ENCODE measurements at regions not wholly inside any gene's neighbourhood (a gene's known extent, or its start where the extent isn't known, plus 50 kb on each side); places are given as distances from the start of the nearest gene placed in this dataset.

DNA sequence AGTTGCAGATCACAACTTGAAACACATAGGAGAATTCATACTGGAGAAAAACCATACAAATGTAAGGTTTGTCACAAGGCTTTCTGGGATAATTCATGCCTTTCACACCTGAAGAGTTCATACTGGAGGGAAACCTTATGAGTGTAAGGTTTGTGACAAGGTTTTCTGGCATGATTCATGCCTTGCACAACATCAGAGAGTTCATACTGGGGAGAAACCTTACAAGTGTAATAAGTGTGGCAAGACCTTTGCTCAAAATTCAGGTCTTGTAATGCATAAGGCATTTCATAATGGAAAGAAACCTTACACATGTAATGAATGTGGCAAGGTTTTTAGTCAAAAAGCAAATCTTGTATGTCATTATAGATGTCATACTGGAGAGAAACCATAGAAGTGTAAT is 58.8 kb upstream of the ENPEP start:
- ChIA-PET POLR2A (no interaction called here), CTCF (no interaction called here)
- Histone ChIP-seq H3K27me3 (ENCODE audit: control insufficient read depth, insufficient read depth, low read length) (no peaks in the 10 kb centered on the region), H3K27ac (ENCODE audit: low read length) (no peak overlapping the region), H3K36me3 (ENCODE audit: control insufficient read depth, insufficient read depth, low read length) (no peaks in the 10 kb centered on the region), H3K4me3 (ENCODE audit: low read depth in 2 of 2, low read length in 2 of 2) (no peak overlapping the region), H3K4me1 (ENCODE audit: control insufficient read depth, insufficient read depth, low read length) (no peaks in the 10 kb centered on the region), H3K9me3 (ENCODE audit: control insufficient read depth, insufficient read depth, low read depth, low read length) (no peaks in the 10 kb centered on the region)
- intact Hi-C loops (cut with micrococcal nuclease; ENCODE audit: unreplicated experiment) = no loop called here
- BruUV-seq (replicated peaks) = no TSS peak
- in situ Hi-C loops (cut with HindIII; ENCODE audit: low pct_unique_long_range_greater_than_20kb, low sequenced_read_pairs) = no loop called here
- ATAC-seq (no peak), DNase-seq (ENCODE audit: low read depth, low spot score) (no peak)
- TF ChIP-seq POLR2AphosphoS5 (IDR thresholded peaks at IDR 0.05; ENCODE audit: low read depth, low read length) (no peak), SIN3A (IDR thresholded peaks at IDR 0.05; ENCODE audit: borderline replicate concordance, insufficient read depth, low read depth, low read length) (no peak), TCF7L2 (IDR thresholded peaks at IDR 0.05; ENCODE audit: low read depth, low read length) (no peak)
- TF ChIP-seq, protein P1, sequence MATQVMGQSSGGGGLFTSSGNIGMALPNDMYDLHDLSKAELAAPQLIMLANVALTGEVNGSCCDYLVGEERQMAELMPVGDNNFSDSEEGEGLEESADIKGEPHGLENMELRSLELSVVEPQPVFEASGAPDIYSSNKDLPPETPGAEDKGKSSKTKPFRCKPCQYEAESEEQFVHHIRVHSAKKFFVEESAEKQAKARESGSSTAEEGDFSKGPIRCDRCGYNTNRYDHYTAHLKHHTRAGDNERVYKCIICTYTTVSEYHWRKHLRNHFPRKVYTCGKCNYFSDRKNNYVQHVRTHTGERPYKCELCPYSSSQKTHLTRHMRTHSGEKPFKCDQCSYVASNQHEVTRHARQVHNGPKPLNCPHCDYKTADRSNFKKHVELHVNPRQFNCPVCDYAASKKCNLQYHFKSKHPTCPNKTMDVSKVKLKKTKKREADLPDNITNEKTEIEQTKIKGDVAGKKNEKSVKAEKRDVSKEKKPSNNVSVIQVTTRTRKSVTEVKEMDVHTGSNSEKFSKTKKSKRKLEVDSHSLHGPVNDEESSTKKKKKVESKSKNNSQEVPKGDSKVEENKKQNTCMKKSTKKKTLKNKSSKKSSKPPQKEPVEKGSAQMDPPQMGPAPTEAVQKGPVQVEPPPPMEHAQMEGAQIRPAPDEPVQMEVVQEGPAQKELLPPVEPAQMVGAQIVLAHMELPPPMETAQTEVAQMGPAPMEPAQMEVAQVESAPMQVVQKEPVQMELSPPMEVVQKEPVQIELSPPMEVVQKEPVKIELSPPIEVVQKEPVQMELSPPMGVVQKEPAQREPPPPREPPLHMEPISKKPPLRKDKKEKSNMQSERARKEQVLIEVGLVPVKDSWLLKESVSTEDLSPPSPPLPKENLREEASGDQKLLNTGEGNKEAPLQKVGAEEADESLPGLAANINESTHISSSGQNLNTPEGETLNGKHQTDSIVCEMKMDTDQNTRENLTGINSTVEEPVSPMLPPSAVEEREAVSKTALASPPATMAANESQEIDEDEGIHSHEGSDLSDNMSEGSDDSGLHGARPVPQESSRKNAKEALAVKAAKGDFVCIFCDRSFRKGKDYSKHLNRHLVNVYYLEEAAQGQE (IDR thresholded peaks at IDR 0.05; ENCODE audit: insufficient read depth in 1 of 2, low read depth in 2 of 2, low read length in 1 of 2) = no peak
- TF ChIP-seq, protein P2, sequence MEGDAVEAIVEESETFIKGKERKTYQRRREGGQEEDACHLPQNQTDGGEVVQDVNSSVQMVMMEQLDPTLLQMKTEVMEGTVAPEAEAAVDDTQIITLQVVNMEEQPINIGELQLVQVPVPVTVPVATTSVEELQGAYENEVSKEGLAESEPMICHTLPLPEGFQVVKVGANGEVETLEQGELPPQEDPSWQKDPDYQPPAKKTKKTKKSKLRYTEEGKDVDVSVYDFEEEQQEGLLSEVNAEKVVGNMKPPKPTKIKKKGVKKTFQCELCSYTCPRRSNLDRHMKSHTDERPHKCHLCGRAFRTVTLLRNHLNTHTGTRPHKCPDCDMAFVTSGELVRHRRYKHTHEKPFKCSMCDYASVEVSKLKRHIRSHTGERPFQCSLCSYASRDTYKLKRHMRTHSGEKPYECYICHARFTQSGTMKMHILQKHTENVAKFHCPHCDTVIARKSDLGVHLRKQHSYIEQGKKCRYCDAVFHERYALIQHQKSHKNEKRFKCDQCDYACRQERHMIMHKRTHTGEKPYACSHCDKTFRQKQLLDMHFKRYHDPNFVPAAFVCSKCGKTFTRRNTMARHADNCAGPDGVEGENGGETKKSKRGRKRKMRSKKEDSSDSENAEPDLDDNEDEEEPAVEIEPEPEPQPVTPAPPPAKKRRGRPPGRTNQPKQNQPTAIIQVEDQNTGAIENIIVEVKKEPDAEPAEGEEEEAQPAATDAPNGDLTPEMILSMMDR (IDR thresholded peaks at IDR 0.05) = no peak

DNA sequence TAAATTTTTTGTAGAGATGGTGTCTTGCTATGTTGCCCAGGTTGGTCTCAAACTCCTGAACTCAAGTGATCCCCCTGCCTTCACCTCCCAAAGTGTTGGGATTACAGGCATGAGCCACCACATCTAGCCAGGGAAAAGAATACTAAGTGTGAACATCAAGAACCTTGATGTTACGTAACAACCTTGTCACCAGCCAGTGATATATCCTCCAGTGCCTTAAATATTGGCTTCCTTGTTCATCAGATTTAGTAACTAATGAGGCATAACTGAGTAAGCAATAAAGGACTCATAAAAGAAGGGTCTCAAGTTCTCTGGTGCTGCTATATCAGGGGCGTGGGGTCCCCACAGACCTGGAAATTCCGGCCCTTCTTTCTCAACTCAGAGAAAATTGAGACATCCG is 60.5 kb upstream of the ENPEP start:
- POLR2A ChIA-PET = no interaction called here
- ATAC-seq = no peak
- intact Hi-C loops (cut with micrococcal nuclease; ENCODE audit: unreplicated experiment) (no loop called here), in situ Hi-C loops (cut with HindIII; ENCODE audit: low pct_unique_long_range_greater_than_20kb, low sequenced_read_pairs) (no loop called here)
- no peaks in the 10 kb centered on the region for H3K36me3 ChIP-seq (ENCODE audit: control insufficient read depth, insufficient read depth, low read length)
- CTCF ChIA-PET = no interaction called here
- no peaks in the 10 kb centered on the region for H3K27me3 ChIP-seq (ENCODE audit: control insufficient read depth, insufficient read depth, low read length)
- H3K9me3 ChIP-seq (ENCODE audit: control insufficient read depth, insufficient read depth, low read depth, low read length) = no peaks in the 10 kb centered on the region
- no peak for DNase-seq (ENCODE audit: low read depth, low spot score)
- TF ChIP-seq, protein P2 (IDR thresholded peaks at IDR 0.05) = no peak
- TF ChIP-seq, protein P1 (IDR thresholded peaks at IDR 0.05; ENCODE audit: insufficient read depth in 1 of 2, low read depth in 2 of 2, low read length in 1 of 2) = no peak
- no peak for TF ChIP-seq TCF7L2 (IDR thresholded peaks at IDR 0.05; ENCODE audit: low read depth, low read length)
- H3K4me3 ChIP-seq (ENCODE audit: low read depth in 2 of 2, low read length in 2 of 2) = no peak overlapping the region
- BruUV-seq (replicated peaks) = no TSS peak
- H3K27ac ChIP-seq (ENCODE audit: low read length) = no peak overlapping the region
- no peaks in the 10 kb centered on the region for H3K4me1 ChIP-seq (ENCODE audit: control insufficient read depth, insufficient read depth, low read length)
